Testis (tissue), 2 donors: ENCODE measurements at regions not wholly inside any gene's neighbourhood (a gene's known extent, or its start where the extent isn't known, plus 50 kb on each side); places are given as distances from the start of the nearest gene placed in this dataset.

ENCODE experiments used
- CTCF ChIP-seq, 3 experiments: fragments of 450-650 bp in 2 of 3; fragments of 200-600 bp in 1 of 3; sonication (generic) in 1 of 3; IDR thresholded peaks; one replicate each; pipeline ENCODE4 v1.5.1; 2016 to 2019; ENCODE audit warnings: antibody characterized with exemption in 3 of 3, mild to moderate bottlenecking in 2 of 3, moderate library complexity in 1 of 3
- POLR2A ChIP-seq: fragments of 450-650 bp; IDR thresholded peaks from one replicate; pipeline ENCODE4 v1.6.1; 2017; ENCODE audit warnings: antibody characterized with exemption, mild to moderate bottlenecking, moderate library complexity

GRCh38 chr16:79845033-79845733 lies 244.6 kb upstream of the MAF start:
- TF ChIP-seq CTCF (IDR thresholded peaks at IDR 0.05) (no peak), POLR2A (no peak)
